ENCODE measurements at regions not wholly inside any gene's neighbourhood (a gene's known extent, or its start where the extent isn't known, plus 50 kb on each side); places are given as distances from the start of the nearest gene placed in this dataset.

GRCh38 chr12:58479401-58479800, 440.9 kb downstream of the LRIG3 start:
- no peak for DNase-seq
- in situ Hi-C loops (cut with MboI; ENCODE audit: low sequenced_read_pairs), result no loop called here
- Histone ChIP-seq H4K5ac (ENCODE audit: low read depth, low read length) (no peak overlapping the region), H3K23ac (ENCODE audit: low read depth, low read length) (0 out of 2 replicates have a peak overlapping the region, but pooled peaks have one; percentile 8), H3K18ac (ENCODE audit: low read depth, low read length) (no peak overlapping the region), H3K4ac (ENCODE audit: low read depth, low read length) (no peak overlapping the region), H3K4me1 (ENCODE audit: control insufficient read depth, insufficient read depth, low read length) (0 out of 2 replicates have a peak, but pooled peaks cover 3% of the 10 kb centered on the region), H3K4me3 (ENCODE audit: insufficient read depth, low read depth, low read length) (no peak overlapping the region), H2AFZ (replicated peaks; ENCODE audit: low read length, poor library complexity) (peak overlapping the region; percentile 53), H3K9me1 (ENCODE audit: insufficient read depth, low read length) (no peaks in the 10 kb centered on the region), H3K79me1 (ENCODE audit: low read depth in 1 of 2, low read length in 2 of 2) (no peaks in the 10 kb centered on the region), H2BK120ac (ENCODE audit: low read depth, low read length) (no peak overlapping the region), H3K56ac (ENCODE audit: extremely low read depth, insufficient read depth, low read length) (no peak overlapping the region), H3K9ac (ENCODE audit: low read depth, low read length) (no peak overlapping the region), H2BK5ac (ENCODE audit: low read depth, low read length, poor library complexity, severe bottlenecking) (no peak overlapping the region), H3K4me2 (ENCODE audit: low read depth, low read length) (no peak overlapping the region), H2AK5ac (ENCODE audit: low read depth, low read length) (peak overlapping the region; percentile 44; the same call in 1 of the 2 replicates), H4K20me1 (ENCODE audit: insufficient read depth, low read length) (no peaks in the 10 kb centered on the region), H3K14ac (replicated peaks; ENCODE audit: low read depth, low read length) (no peak overlapping the region), H3K36me3 (ENCODE audit: control insufficient read depth, insufficient read depth, low read length) (no peaks in the 10 kb centered on the region), H4K8ac (ENCODE audit: low read depth in 2 of 2, low read length in 2 of 2) (no peak overlapping the region), H2BK15ac (ENCODE audit: low read depth, low read length) (no peak overlapping the region), H3K27me3 (ENCODE audit: control insufficient read depth, insufficient read depth, low read length) (no peaks in the 10 kb centered on the region), H4K91ac (ENCODE audit: insufficient read depth, low read depth, low read length) (no peak overlapping the region), H2AK9ac (replicated peaks; ENCODE audit: low read depth, low read length, poor library complexity) (no peak overlapping the region), H2BK20ac (ENCODE audit: low read depth, low read length) (no peak overlapping the region), H3K27ac (ENCODE audit: insufficient read depth, low read length) (no peak overlapping the region), H3K9me3 (ENCODE audit: control insufficient read depth, insufficient read depth, low read length) (no peaks in the 10 kb centered on the region)
- CTCF ChIA-PET, result no interaction called here
- TF ChIP-seq CHD1 (IDR thresholded peaks at IDR 0.05; ENCODE audit: low read depth, low read length), result no peak
- no peak for TF ChIP-seq ELK1 (IDR thresholded peaks at IDR 0.05; ENCODE audit: borderline replicate concordance, low read depth, low read length)
- no peak for TF ChIP-seq MAFK (IDR thresholded peaks at IDR 0.05; ENCODE audit: low read depth, low read length)
- TF ChIP-seq USF2 (IDR thresholded peaks at IDR 0.05; ENCODE audit: low read depth, low read length), result no peak
- TF ChIP-seq RCOR1 (IDR thresholded peaks at IDR 0.05; ENCODE audit: insufficient replicate concordance, low read length), result no peak
- TF ChIP-seq POLR2A (IDR thresholded peaks at IDR 0.05; ENCODE audit: low read depth, low read length), result no peak
- no peak for TF ChIP-seq BHLHE40 (IDR thresholded peaks at IDR 0.05; ENCODE audit: low read depth, low read length)
- no peak for TF ChIP-seq RFX5 (IDR thresholded peaks at IDR 0.05; ENCODE audit: low read depth, low read length)
- no peak for TF ChIP-seq MAZ (IDR thresholded peaks at IDR 0.05; ENCODE audit: borderline replicate concordance, low read depth, low read length)
- no peak for TF ChIP-seq FOS (IDR thresholded peaks at IDR 0.05; ENCODE audit: low read depth, low read length)
- no peak for TF ChIP-seq SMC3 (IDR thresholded peaks at IDR 0.05; ENCODE audit: low read depth, low read length)
- no peak for TF ChIP-seq NFE2L2 (IDR thresholded peaks at IDR 0.05; ENCODE audit: low read depth, low read length)
- ATAC-seq (ENCODE audit: low read depth), result no peak
- POLR2A ChIA-PET (ENCODE audit: unreplicated experiment), result no interaction called here
- intact Hi-C loops (cut with micrococcal nuclease), result no loop called here
- no TSS peak for BruUV-seq (replicated peaks)
- dilution Hi-C loops (cut with HindIII; ENCODE audit: low sequenced_read_pairs, unreplicated experiment), result no loop called here
